ENCODE measurements at regions not wholly inside any gene's neighbourhood (a gene's known extent, or its start where the extent isn't known, plus 50 kb on each side); places are given as distances from the start of the nearest gene placed in this dataset.
"Not testable (repeated sequence)": the region's sequence is repeated elsewhere in the genome, so short reads cannot be mapped to it uniquely, and the experiment has no call there.

DNA sequence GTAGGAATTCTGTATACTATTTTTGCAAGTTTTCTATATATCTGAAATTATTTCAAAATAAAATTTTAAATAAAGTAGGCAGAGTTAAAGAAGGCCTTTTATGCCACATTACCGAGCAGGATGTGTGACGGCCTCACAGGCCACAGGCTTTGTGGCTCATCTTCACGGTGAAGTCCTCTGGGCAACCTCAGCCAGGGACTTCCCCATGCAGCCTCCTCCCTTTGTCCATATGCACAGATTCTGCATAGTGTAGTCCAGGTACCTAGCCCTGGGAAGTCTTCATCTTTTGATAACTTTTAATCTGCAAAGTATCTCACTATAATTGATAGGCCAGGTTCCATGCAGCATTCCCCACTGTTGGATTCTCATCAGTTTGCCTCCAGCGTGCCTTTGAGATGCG lies 62.8 kb downstream of the ARHGAP11B start:
- DNase-seq (ENCODE audit: low read depth in 2 of 2) = not testable (repeated sequence)

DNA sequence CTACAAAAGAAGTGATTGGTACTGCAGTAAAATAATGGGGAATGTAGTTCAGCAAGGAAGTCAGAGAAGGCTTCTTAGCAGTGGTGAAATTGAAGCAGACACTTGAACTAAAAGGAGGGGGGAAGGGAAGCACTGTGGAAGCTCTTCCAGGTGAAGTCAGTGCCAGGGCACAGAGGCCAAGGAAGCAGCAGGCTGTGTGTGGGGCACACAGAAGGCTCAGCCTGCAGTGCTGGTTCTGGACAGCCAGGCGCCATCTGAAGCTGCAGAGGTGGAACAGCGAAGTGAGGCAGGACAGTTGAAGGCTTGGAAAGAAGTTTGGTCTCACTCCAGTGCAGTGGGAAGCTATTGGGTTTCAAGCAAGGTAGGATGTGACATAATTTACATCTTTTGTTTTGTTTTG lies 64.2 kb downstream of the ARHGAP11B start:
- not testable (repeated sequence) for DNase-seq (ENCODE audit: low read depth in 2 of 2)

DNA sequence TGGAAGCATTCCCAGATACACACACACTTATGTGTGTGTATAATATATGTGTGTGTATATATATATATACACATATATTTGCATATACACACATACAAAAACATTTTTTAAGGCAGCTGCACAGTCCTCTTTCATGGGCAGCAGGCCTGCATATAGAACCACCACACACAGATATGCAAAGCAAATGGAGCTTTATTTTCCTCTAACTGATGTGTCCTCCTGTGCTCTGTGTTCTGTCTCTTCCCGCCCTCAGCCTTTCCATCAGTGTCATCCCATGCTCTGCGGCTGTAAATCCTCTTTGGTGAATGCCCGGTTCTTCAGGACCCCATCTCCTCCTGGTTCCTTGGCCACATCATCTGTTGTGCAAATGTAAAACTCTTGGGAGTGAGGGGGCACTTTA lies 69.9 kb downstream of the ARHGAP11B start:
- not testable (repeated sequence) for DNase-seq (ENCODE audit: low read depth in 2 of 2)

DNA sequence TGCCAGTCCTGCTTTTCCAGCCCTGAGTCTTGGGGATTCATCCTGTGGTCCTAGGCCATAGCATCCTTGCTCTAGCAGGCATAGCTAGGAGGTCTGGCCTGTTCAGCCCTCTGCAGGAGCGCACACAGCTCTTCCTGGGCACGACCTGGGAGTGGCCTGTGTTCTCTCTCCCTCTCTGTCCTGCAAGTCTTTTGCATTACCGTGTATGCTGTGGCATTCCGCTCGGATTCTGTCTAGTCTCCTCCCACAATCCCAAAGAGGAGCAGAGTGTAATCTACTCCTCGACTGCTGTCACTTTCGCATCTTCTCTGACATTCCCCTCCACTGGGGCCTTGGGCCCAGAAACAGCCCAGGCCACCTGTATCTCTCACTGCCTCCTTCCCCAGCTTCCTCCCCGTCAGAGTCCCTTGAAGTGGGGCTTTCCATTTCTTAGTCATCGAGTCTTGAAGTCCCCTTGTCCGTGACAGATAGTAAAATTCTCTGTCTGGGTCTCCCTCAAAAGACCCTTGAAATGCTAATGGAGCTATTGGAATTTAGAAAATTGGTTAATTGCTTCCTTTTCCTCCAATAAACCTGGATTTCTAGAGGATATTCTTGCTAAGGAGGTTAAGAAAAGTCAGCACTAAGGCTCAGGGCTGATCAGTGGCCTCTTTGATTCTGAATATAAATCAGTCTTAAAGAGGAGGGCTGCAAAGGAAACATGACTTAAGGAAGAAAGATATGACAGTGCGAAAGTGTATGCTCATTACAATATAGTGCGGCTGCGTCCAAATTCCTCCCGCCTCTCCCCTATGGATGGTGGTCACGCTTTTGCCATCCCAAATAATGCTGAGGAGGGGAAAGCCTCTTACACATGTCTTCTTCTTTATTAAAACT lies 70.7 kb downstream of the ARHGAP11B start:
- not testable (repeated sequence) for DNase-seq (ENCODE audit: low read depth in 2 of 2)

DNA sequence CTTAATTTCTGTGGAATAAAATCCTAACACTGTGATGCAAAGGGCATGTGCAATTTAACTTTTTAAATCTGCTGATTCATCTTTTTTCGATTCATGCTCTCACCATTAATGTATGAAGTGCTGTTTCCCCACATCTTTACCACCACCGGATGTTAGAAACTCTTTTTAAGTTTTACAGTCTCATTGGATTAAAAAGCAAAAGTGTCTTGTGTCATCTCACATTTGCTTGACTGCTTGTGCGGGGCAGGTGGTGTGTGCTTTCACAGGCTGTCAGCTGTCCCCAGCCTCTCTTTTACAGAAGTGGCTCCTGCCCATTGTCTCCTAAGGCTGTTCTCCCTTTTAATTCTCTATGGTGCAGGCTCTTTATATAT lies 71.4 kb downstream of the ARHGAP11B start:
- DNase-seq (ENCODE audit: low read depth in 2 of 2) = not testable (repeated sequence)

DNA sequence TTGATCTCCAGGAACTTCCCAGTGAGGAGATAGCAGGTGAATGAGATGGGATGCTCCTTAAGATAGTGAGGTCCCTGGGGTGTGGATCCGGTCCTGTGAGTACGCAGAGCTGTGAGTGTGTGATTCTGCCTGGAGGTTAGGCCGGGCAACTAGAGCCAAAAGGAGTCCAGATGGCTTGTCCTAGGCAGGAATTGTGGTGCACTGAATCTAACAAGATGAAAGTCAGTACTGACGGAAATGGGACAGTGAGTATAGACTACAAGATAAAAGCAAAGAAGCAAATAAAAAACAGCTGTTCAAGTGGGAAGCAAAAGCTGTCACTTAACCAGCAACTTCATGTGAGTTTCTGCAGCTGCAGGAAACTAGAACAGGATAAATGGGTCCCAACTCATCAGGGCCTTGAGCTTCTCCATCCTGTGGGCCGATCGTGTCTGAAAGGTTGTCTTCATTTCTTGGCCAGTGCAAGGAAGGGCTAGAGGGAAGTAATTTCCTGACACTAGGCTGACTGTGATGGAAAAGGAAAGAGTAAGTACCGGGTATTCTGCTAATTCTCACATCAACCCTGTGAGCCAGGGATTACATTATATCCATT lies 74.2 kb downstream of the ARHGAP11B start:
- not testable (repeated sequence) for DNase-seq (ENCODE audit: low read depth in 2 of 2)

DNA sequence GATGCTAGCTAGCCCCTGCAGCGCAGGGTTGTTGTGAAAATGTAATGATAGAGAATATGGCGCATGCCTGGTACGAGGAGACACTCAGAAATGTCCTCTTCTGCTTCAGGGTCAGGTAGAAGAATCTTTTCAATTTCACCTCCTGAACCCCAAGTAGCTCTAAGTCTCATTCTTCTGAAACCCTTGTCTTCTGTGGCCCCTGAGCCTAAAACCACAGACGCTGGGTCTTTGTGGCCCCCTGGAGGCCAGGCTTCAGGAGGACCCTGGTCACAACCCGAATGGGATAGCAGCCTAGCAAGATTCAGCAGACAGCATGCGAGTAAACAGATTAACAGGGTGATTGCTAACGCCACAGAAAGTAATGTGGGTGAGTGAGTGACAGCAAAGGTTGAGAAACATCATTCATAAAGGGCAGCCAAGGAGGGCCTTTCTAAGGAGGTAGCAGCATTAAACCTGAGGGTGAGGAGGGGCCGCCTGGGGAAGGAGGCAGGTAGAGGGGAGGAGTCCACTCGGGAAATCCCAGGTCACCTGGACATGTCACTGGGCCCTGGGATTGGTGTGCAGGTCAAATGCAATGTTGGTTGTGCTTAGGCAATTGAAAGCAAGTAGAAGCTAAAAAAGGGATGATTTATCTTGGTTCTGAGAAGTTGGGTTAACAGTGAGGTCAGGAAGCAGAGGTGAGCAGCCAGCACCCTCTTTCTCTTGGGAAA lies 82.2 kb downstream of the ARHGAP11B start:
- DNase-seq (ENCODE audit: low read depth in 2 of 2) = not testable (repeated sequence)

DNA sequence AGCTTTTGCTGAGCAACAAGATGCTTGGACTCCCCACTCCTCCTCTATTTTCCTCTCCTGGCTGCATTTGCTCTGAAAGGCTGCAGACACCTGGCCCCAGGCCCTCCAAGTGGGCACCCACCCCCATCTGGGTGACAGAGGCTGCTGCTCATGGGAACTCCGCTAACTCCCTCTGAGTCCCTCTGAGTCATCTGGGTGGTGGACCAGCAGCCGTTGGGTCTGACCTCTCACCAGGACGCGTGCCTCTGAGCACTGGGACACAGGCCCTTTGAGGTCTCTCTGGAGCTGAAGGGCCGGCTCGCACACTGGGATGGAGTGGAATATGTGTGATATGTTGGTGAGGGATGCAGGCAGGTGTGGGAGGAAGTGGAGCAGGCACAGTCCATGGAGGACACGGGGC lies 82.9 kb downstream of the ARHGAP11B start:
- not testable (repeated sequence) for DNase-seq (ENCODE audit: low read depth in 2 of 2)

DNA sequence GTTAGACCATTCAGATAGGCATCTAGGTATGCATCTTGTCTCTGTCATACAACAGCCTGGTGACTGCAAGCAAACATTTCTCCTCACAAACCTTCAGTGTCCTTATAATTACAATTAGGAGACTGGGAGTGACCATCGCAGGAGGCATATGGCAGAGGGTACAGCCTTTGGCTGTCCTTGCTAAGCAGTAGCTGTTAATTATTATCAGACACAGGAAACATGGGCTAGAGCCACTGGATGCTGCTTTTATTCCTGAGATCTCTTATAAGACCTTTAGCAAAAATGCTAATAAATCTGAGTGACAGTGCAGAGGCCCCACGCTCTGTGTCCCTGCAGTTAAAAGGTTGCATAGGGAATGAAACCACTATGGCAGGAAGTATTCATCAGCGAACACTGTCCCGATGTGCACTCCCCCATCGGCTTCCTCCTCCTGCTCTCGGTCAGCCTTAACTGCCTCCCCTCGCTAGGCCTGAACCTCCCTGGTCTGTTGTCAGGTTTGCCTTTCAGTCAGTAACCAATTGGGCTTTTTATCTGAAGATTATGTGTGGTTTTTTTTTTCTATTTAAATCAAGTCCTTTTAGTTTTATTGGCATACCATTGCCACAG lies 92.2 kb downstream of the ARHGAP11B start:
- DNase-seq (ENCODE audit: low read depth in 2 of 2) = not testable (repeated sequence)

DNA sequence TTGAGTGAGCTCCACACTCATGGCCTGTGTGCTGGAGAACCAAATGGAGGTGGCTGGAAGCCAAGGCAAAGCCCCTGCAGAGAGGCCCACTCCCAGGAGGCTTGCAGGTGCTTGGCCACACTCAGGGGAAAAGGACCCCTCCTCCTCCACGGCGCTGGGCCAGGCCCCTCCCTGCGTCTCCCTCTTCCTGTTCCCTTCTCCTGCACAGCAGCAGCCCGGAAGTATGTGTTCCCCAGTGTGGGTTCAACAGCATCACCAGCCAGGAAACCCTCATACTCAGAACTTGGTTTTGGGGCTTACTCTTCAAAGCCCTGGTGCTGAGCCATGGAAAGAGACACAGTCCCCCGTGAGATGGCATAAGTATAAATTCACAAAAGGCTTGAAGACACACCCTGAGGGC lies 93.4 kb downstream of the ARHGAP11B start:
- DNase-seq (ENCODE audit: low read depth in 2 of 2) = not testable (repeated sequence)

DNA sequence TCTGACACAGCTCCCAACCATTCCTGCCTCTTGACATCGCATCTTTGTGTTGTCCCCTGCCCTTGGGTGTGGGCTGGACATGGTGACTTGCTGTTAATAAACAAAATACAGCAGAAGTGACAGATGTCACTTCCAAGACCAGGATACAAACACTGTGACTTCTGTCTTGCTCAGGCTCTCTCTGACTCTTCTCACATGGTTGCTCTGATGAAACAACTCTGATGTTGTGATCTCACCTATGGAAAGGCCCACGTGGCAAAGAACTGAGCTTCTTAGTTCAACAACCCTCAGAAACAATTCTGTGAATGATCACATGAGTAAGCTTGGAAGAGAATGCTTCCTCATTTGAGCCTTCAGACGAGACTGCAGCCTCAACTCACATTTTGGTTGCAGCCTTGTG lies 94.9 kb downstream of the ARHGAP11B start:
- DNase-seq (ENCODE audit: low read depth in 2 of 2) = not testable (repeated sequence)

DNA sequence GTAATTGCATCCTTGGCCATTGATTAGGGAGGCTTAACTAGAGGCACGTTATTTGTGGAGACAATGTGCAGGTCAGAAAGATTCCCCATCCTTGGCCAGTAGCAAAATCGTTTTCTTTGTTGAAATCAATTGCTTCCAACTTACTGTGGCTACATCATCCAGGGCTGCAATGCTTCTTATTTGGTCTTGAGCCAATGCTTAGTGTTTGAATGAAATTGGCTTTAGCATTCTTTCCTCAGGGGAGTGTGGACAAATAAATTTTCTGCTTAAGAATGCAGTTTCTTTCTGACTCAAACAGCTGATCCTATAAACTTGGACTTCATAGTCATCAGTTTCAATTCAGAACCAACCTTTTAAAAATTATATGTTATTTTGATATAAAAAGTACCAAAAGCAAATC lies 95.6 kb downstream of the ARHGAP11B start:
- DNase-seq (ENCODE audit: low read depth in 2 of 2) = not testable (repeated sequence)

DNA sequence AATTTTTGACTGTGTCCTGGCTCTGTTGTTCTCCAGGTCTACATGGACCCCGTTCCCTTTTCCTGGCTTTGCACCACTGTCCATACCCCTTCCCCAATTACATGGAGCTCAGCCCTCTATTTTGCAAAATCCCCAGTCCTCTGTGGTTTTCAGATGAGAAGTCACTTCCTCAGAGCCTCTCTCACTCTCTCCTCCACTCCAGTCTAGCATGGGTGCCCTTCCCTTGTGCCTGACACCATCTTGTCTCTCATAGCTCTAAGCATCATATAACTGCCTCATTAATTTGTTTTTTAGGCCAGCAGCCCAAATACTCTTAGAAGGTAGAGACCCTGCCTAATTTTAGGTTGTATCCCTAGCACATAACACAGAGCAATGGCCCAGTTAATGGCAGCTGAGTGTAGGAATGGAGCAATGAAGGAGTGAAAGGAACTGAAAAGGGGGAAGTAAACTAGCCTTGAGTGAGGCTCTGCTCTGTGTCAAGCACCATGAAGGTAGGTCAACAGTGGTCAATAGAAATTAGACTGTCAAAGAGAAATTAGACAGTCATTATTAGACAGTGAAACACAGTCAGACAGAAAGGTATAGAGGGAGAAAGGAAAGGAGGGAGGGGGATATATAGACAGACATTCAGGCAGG lies 97.7 kb downstream of the ARHGAP11B start:
- not testable (repeated sequence) for DNase-seq (ENCODE audit: low read depth in 2 of 2)

DNA sequence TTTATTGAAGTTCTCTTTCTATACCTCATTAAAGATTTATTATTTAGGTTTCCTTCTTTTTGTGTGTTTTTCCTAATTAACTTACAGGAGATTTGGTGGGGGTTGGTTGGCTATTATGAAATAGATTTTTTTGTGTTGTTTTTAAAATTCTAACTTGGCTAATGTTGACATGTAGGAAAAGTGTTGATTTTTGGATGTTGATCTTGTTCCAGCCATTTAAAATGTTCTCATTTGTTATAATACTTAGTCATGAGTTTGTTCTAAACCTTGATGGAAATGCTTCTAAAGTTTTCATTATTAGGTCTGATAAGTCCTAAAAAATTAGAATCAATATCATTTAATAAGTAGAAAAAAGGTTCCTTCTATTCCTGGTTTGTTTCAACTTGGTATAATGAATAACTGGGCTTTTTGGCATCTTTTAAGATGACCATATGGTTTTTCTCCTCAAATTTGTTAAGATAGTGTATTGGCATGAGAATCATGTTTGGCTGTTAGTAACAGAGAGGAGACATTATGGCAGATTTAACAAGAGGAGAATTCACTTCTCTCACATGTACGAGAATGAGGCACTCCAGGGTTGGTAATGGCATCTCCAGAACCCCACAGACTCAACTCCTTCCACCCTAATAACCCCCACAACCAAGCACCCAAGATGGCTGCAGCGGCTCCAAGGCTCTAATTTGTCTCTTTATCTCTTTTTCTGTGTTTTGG lies 104.1 kb downstream of the ARHGAP11B start:
- not testable (repeated sequence) for DNase-seq (ENCODE audit: low read depth in 2 of 2)

DNA sequence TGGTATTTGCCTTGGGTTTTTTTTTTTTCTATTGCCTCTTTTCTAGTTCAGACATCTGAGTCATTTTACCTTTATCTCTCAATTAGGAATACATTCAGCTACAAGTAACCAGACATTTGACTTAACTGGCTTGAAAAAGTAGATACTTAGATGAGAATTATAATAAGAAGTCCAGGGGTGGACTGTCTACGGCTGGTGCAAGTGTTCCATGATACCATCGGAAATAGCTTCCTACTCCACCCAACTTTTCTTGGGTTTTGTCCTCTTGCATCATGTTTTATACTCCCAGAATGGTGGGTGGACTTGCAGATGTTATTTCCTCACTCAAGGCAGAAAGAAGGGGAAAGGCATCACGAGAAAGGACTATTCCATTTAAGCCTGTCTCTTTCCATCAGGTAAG lies 104.7 kb downstream of the ARHGAP11B start:
- not testable (repeated sequence) for DNase-seq (ENCODE audit: low read depth in 2 of 2)

DNA sequence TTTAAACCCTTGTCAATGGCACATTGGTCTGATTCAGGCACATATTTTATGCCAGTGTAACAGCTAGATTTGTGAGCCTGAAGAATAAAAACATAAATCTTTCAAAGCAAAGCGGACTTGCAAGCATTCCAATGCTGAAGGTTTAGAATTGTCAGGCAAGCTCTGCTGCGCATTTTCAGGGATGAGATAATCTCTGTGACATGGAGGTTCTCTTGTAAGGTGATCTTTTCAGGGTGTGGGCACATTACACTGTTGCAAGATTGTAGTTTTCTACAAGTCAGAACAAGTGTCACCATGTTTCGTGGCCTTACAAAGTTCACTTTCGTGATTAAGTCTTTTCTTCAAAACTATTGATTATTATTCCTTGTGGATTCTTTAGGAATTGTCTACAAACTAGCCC lies 106.2 kb downstream of the ARHGAP11B start:
- DNase-seq (ENCODE audit: low read depth in 2 of 2) = not testable (repeated sequence)

DNA sequence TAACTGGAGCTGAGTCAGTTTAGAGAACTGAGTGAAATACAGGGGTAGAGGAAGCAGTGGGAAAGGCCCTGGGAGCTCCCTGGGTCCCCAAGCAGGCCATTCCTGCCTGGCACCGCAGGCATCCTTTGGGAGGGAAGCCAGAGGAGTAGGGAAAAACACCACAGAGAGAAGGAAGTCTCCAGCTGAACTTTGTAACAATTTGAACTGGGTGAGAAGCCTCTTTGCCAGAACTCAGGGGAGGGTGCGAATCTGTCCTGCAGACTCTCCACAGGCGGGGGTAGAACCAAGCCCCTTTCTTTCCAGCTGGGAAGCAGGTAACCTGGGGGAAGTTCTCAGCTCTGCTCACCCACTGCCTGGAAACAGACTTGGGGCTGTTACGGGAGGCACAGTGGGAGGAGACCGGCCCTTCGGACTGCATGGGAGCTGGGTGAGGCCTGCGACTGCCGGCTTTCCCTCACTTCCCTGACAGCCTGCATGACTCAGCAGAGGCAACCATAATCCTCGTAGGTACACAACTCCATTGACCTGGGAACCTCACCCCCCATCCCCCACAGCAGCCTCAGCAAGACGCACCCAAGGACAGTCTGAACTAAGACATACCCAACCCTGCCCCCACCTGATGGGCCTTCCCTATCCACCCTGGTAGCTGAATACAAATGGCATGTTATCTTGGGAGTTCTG lies 110.1 kb downstream of the ARHGAP11B start:
- DNase-seq (ENCODE audit: low read depth in 2 of 2) = not testable (repeated sequence)

DNA sequence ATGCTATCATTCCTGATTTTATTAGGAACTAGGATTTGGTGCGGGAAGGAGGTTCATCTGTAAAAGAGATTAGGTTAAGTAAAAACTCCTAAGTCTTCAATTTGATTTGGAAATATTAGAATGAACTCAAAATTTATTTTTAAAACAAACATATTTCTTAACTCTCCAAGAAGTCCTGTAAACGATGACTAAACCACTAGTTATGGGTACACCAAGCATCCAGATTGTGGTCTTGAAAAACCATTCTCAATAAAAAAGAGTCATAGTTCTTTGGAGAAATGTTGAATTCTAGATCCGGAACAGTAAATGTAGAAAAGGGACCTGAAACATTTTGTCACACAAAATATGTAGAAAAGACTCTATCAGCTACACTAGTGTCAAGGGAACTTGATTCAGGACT lies 116.9 kb downstream of the ARHGAP11B start:
- not testable (repeated sequence) for DNase-seq (ENCODE audit: low read depth in 2 of 2)

DNA sequence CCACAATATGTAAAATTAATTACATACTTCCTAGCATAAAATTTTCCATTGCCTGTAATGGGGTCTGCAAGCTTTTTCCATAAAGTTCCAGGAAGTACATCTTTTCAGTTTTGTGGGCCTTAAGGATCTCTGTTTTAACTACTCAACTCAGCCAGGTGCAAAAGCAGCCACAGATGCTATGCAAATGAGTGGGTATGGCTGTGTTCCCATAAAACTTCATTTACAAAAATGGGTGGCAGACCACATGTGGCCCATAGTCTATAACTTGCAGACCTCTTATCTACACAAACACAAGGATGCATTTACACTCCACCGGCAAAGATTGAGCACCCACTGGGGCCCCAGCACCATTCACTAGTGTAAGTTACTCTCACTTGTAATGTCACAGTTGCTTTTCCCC lies 123.1 kb downstream of the ARHGAP11B start:
- DNase-seq (ENCODE audit: low read depth in 2 of 2) = not testable (repeated sequence)

DNA sequence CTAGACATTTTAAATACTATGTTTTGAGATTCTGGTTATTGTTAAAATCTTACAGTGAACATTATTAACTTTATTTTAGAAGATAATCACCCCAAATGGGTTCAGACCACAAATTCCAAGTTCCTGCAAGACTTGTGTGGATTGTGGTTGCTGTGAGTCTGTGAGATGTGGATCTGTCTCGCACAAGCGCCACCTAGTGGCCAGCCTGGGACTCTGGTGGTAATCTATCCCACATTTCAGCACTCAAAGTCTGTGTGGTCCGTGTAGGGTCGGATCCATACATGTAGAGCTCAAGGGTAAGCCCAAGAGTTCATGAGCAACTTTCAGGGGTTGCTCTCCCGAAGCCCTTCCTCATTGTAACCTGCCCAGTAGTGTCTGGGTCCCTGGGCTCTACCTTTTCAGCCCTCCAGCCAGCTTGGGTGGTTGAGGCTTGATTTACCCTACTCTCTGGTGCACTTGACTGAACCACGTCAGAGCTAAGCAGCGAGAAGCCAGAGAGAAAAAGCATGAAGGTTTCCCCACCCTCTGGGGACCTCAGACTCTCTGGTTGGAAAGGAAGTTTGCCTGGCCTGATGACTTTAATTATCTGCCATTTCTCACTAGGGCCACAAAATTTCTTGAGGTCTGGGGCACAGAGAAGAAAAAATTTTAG lies 129.2 kb downstream of the ARHGAP11B start:
- DNase-seq (ENCODE audit: low read depth in 2 of 2) = peak; percentile 35 to 56

Measured in stimulated activated CD4-positive, alpha-beta T cell treated with anti-CD3 and anti-CD28 coated beads, Interleukin-12 subunit alpha, Interleukin-12 subunit beta, amount 100 ng/mL, for 24 hours (primary cell).